ENCODE measurements at regions not wholly inside any gene's neighbourhood (a gene's known extent, or its start where the extent isn't known, plus 50 kb on each side); places are given as distances from the start of the nearest gene placed in this dataset.

GRCh38 chr1:177596485-177596884 lies 373.4 kb downstream of the SEC16B start:
- TF ChIP-seq SIN3A (IDR thresholded peaks at IDR 0.05; ENCODE audit: borderline replicate concordance, insufficient read depth, low read depth, low read length) (no peak), CTCF (IDR thresholded peaks at IDR 0.05) (no peak)

All from Panc1 (cell line).